CD8-positive, alpha-beta memory T cell (primary cell): ENCODE measurements at regions not wholly inside any gene's neighbourhood (a gene's known extent, or its start where the extent isn't known, plus 50 kb on each side); places are given as distances from the start of the nearest gene placed in this dataset.

Source experiments
- CTCF ChIA-PET: fragments of 350-600 bp; sonication (Branson Sonifier 250); formaldehyde crosslinking; loops from one replicate; lab custom pipeline; 2021; ENCODE audit warnings: antibody characterized with exemption; lab: Charles Lee
- POLR2A ChIA-PET: fragments of 350-600 bp; sonication (Branson Sonifier 250); formaldehyde crosslinking; loops from one replicate; lab custom pipeline; 2021; ENCODE audit warnings: antibody characterized with exemption; lab: Charles Lee
- DNase-seq, 5 donors: peaks; one replicate each; pipeline versions ENCODE4 v3.0.0 to v3.0.0-alpha.2; 2020 to 2022; ENCODE audit warnings: mixed read lengths in 1 of 5
- H3K27ac ChIP-seq: one replicate; pipeline ENCODE4 v1.7.0; 2013; ENCODE audit warnings: low read depth, mild to moderate bottlenecking, low read length, moderate library complexity
- H3K27me3 ChIP-seq: 2 replicates; pipeline ENCODE4 v1.7.0; 2013; ENCODE audit warnings: low read length, mild to moderate bottlenecking; ENCODE audit not compliant: insufficient read depth, poor library complexity, severe bottlenecking
- H3K36me3 ChIP-seq: 2 replicates; pipeline ENCODE4 v1.7.0; 2013; ENCODE audit warnings: mild to moderate bottlenecking, low read length, moderate library complexity; ENCODE audit not compliant: insufficient read depth
- H3K4me1 ChIP-seq: 2 replicates; pipeline ENCODE4 v1.7.0; 2013; ENCODE audit warnings: mild to moderate bottlenecking, low read length, moderate library complexity; ENCODE audit not compliant: insufficient read depth
- H3K4me3 ChIP-seq: 2 replicates; pipeline ENCODE4 v1.7.0; 2013; ENCODE audit warnings: mild to moderate bottlenecking, low read length
- H3K9me3 ChIP-seq: 2 replicates; pipeline ENCODE4 v1.7.0; 2013; ENCODE audit warnings: mild to moderate bottlenecking, low read length
- H3K27ac Mint-ChIP-seq, 8 donors: one replicate each; pipeline ENCODE4 v1.8.0; 2020 to 2021; ENCODE audit warnings: mixed read lengths in 8 of 8, mild to moderate bottlenecking in 6 of 8, inconsistent platforms in 3 of 8, moderate library complexity in 3 of 8
- H3K27me3 Mint-ChIP-seq, 2 donors: one replicate each; pipeline ENCODE4 v1.8.0; 2020 to 2021; ENCODE audit warnings: mixed read lengths in 2 of 2, mild to moderate bottlenecking in 1 of 2, moderate library complexity in 1 of 2
- H3K36me3 Mint-ChIP-seq, 3 donors: one replicate each; pipeline ENCODE4 v1.8.0; 2020 to 2021; ENCODE audit warnings: mixed read lengths in 3 of 3, inconsistent platforms in 1 of 3, mild to moderate bottlenecking in 1 of 3
- H3K4me1 Mint-ChIP-seq, 3 donors: one replicate each; pipeline ENCODE4 v1.8.0; 2020 to 2021; ENCODE audit warnings: mixed read lengths in 3 of 3, inconsistent platforms in 1 of 3, mild to moderate bottlenecking in 1 of 3
- H3K4me3 Mint-ChIP-seq, 7 donors: one replicate each; pipeline ENCODE4 v1.8.0; 2020 to 2021; ENCODE audit warnings: mixed read lengths in 7 of 7, mild to moderate bottlenecking in 6 of 7, moderate library complexity in 4 of 7, inconsistent platforms in 2 of 7
- H3K9me3 Mint-ChIP-seq, 5 donors: one replicate each; pipeline ENCODE4 v1.8.0; 2020 to 2022; ENCODE audit warnings: mixed read lengths in 5 of 5, mild to moderate bottlenecking in 3 of 5, moderate library complexity in 2 of 5, inconsistent platforms in 1 of 5

DNA sequence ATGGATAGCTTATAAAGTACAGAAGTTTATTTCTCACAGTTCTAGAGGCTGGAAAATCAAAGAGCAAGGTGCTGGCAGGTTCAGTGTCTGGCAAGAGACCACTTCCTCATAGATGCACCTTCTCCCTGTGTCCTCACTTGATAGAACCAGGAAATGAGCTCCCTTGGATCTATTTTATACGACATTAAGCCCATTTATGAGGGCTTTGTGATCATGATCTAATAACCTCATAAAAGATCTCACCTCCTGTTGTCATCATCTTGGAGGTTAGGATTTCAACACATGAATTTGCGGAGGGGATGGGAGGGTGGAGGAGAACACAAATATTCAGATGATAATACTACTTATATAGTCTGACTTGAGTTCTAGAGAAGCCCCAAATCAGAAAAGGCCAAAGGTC lies 222.1 kb upstream of the SNX7 start:
- no peak overlapping the region for H3K27ac ChIP-seq
- no peaks in the 10 kb centered on the region for H3K27me3 ChIP-seq
- no peak overlapping the region for H3K4me3 ChIP-seq
- Mint-ChIP-seq H3K27ac (no peak overlapping the region), H3K27me3 (peaks cover 0 to 4% of the 10 kb centered on the region in 2 donors), H3K9me3 (peaks cover 0 to 2% (median 0%) of the 10 kb centered on the region in 5 donors), H3K36me3 (peaks cover 0 to 1% (median 0%) of the 10 kb centered on the region in 3 donors), H3K4me3 (no peak overlapping the region), H3K4me1 (peaks cover 0 to 4% (median 0%) of the 10 kb centered on the region in 3 donors)
- no peak for DNase-seq
- ChIA-PET POLR2A (no interaction called here), CTCF (no interaction called here)
- H3K9me3 ChIP-seq, result no peaks in the 10 kb centered on the region
- no peaks in the 10 kb centered on the region for H3K36me3 ChIP-seq
- H3K4me1 ChIP-seq, result no peaks in the 10 kb centered on the region

DNA sequence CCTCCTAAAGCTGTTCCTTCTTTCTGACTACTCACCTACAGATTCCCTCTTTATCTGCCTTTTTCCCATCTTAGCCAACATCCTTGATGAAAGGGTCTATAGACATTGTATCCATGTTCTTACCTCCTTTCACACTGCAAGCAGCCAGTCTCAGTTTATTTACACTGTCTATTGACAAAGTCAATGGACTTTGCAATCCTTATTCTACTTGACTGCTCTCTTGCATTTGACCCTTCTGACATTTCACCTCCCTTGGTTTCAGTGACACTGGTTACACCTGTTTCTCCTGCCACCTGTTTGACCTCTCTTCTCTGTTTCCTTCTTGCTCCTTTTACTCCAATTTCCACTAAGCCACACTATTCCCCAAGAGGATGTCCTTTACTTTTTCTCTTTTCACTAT lies 224.0 kb upstream of the SNX7 start:
- H3K9me3 ChIP-seq, result no peaks in the 10 kb centered on the region
- no peaks in the 10 kb centered on the region for H3K27me3 ChIP-seq
- DNase-seq, result no peak
- Mint-ChIP-seq H3K27me3 (peaks cover 0 to 4% of the 10 kb centered on the region in 2 donors), H3K4me3 (no peak overlapping the region), H3K27ac (peak overlapping the region in 1 of 8 donors; percentile 4), H3K36me3 (no peaks in the 10 kb centered on the region), H3K4me1 (peaks cover 0 to 4% (median 0%) of the 10 kb centered on the region in 3 donors), H3K9me3 (no peaks in the 10 kb centered on the region)
- no peaks in the 10 kb centered on the region for H3K4me1 ChIP-seq
- no peaks in the 10 kb centered on the region for H3K36me3 ChIP-seq
- H3K27ac ChIP-seq, result no peak overlapping the region
- CTCF ChIA-PET, result no interaction called here
- no peak overlapping the region for H3K4me3 ChIP-seq
- POLR2A ChIA-PET, result no interaction called here

DNA sequence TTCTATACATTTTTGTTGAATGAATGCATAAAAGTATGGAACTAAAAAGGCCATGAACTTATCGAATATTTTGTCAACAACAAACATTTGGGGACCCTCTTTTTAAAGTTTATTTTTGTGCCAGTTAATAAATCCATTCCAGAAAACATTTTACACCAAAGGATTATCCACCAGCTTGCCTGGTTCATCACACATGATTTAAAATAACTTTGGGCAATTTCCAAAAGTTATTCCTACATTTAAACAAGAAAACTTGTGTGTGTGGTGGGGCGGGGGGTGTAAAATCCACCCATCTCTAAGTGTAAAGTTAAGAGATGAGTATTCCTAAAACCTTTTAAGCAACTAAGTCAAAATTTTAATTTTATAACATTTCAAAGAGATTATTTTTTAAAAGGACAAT lies 224.5 kb upstream of the SNX7 start:
- no peaks in the 10 kb centered on the region for H3K9me3 Mint-ChIP-seq

DNA sequence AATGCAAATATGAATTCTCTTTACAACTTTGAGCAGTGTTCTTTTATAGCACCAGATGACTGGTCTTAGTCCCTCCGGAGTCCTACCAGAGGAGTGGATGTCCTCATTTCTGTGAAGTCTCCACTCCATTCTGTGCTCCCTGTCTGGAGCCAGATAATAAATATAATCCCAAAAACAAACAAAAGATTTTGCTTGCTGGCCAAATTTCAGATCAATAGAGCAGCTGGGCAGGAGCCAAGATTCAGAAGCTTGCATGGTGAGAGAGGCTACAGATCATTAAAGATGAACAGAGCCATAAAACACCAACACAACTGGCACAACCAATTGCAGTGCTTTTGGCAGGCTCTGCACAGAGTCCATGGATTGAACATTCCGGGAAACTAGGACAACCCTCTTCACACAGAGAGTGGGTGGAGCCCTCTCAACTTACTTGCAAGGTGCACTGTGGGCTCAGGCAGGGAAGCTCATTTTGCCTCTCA lies 231.5 kb upstream of the SNX7 start:
- H3K9me3 ChIP-seq, result no peaks in the 10 kb centered on the region
- H3K4me3 ChIP-seq, result no peak overlapping the region
- ChIA-PET POLR2A (no interaction called here), CTCF (no interaction called here)
- no peaks in the 10 kb centered on the region for H3K36me3 ChIP-seq
- Mint-ChIP-seq H3K9me3 (no peaks in the 10 kb centered on the region), H3K36me3 (no peaks in the 10 kb centered on the region), H3K4me3 (no peak overlapping the region), H3K27ac (no peak overlapping the region), H3K4me1 (no peaks in the 10 kb centered on the region), H3K27me3 (no peaks in the 10 kb centered on the region)
- H3K4me1 ChIP-seq, result no peaks in the 10 kb centered on the region
- no peaks in the 10 kb centered on the region for H3K27me3 ChIP-seq
- DNase-seq, result no peak
- no peak overlapping the region for H3K27ac ChIP-seq

More for the DNA sequence above, 224.5 kb upstream of the SNX7 start:
- H3K4me1 ChIP-seq, result no peaks in the 10 kb centered on the region
- H3K27ac ChIP-seq, result no peak overlapping the region
- Mint-ChIP-seq H3K27ac (no peak overlapping the region), H3K4me1 (peaks cover 0 to 4% (median 0%) of the 10 kb centered on the region in 3 donors), H3K27me3 (peaks cover 0 to 4% of the 10 kb centered on the region in 2 donors), H3K36me3 (no peaks in the 10 kb centered on the region), H3K4me3 (no peak overlapping the region)
- no peak overlapping the region for H3K4me3 ChIP-seq
- CTCF ChIA-PET, result no interaction called here
- POLR2A ChIA-PET, result no interaction called here
- no peaks in the 10 kb centered on the region for H3K27me3 ChIP-seq
- H3K9me3 ChIP-seq, result no peaks in the 10 kb centered on the region
- H3K36me3 ChIP-seq, result no peaks in the 10 kb centered on the region
- DNase-seq, result no peak

DNA sequence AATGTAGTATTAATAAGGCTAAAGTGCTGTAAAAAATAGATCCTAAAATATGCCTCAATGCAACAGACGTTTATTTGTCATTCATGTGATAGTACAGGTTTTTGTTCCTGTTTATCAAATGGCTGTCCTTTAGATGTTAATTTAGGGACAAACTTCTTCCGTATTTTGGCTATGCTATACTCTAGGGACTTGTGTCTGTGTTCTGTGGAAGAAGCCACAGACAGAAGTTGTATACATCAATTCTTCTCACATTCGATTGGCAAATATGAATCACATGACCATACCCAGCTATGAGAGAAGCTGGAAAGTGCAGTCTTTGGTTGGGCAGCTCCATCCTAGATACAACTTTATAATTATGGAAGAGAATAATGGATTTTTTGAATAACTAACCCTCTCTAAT lies 232.7 kb upstream of the SNX7 start:
- POLR2A ChIA-PET, result no interaction called here
- Mint-ChIP-seq H3K4me1 (no peaks in the 10 kb centered on the region), H3K27ac (no peak overlapping the region), H3K36me3 (no peaks in the 10 kb centered on the region), H3K9me3 (no peaks in the 10 kb centered on the region), H3K27me3 (no peaks in the 10 kb centered on the region), H3K4me3 (no peak overlapping the region)
- Histone ChIP-seq H3K9me3 (no peaks in the 10 kb centered on the region), H3K27ac (no peak overlapping the region), H3K36me3 (no peaks in the 10 kb centered on the region), H3K4me1 (no peaks in the 10 kb centered on the region), H3K27me3 (no peaks in the 10 kb centered on the region), H3K4me3 (no peak overlapping the region)
- CTCF ChIA-PET, result no interaction called here
- DNase-seq, result no peak

DNA sequence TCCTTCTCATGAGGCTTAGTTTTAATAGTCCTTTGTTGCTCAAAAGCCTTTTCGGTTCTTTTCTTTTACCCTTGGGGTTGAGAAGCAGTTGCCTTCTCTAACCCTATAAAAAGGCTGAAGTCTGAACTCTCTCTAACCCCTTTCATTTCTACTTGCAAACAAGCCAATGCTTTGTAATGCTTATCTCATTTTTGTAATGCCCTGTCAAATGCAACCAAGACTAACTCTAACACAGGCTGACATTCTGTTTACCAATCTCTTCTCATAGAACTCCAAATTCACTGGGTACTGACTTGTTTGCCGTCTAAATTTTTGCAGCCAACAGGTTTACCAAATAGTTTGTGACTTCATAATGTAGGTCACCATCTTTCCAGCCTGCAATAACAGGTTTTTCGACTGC lies 233.9 kb upstream of the SNX7 start:
- H3K27me3 Mint-ChIP-seq, result no peaks in the 10 kb centered on the region
- no peaks in the 10 kb centered on the region for H3K9me3 Mint-ChIP-seq
- H3K4me1 ChIP-seq, result no peaks in the 10 kb centered on the region
- DNase-seq, result no peak
- H3K4me1 Mint-ChIP-seq, result no peaks in the 10 kb centered on the region
- H3K27me3 ChIP-seq, result no peaks in the 10 kb centered on the region
- no peaks in the 10 kb centered on the region for H3K36me3 ChIP-seq
- H3K27ac ChIP-seq, result no peak overlapping the region
- CTCF ChIA-PET, result no interaction called here
- POLR2A ChIA-PET, result no interaction called here
- no peak overlapping the region for H3K4me3 Mint-ChIP-seq
- no peak overlapping the region for H3K4me3 ChIP-seq
- H3K36me3 Mint-ChIP-seq, result no peaks in the 10 kb centered on the region
- peak overlapping the region in 1 of 8 donors; percentile 51 for H3K27ac Mint-ChIP-seq
- H3K9me3 ChIP-seq, result no peaks in the 10 kb centered on the region

DNA sequence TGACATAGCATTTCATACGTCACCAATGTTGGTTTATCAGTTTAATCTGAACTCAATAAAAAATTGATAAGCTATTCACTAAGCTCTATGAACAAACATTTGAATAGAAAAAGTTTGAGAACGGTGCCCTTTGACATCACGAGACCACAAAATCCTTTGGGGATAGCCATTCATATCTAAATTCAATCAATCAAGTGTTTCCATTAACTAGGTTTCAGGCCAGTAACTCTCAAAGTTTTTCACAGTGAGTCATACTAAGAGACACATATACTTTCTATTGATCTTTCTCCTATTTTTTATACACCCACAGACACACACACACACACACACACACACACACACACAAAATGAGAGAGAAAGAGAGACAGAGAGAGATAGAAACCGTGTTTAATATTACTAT lies 235.4 kb upstream of the SNX7 start:
- Histone ChIP-seq H3K27me3 (no peaks in the 10 kb centered on the region), H3K9me3 (no peaks in the 10 kb centered on the region), H3K36me3 (no peaks in the 10 kb centered on the region), H3K4me3 (no peak overlapping the region), H3K4me1 (no peaks in the 10 kb centered on the region), H3K27ac (no peak overlapping the region)
- no peaks in the 10 kb centered on the region for H3K36me3 Mint-ChIP-seq
- H3K27me3 Mint-ChIP-seq, result no peaks in the 10 kb centered on the region
- no peaks in the 10 kb centered on the region for H3K9me3 Mint-ChIP-seq
- DNase-seq, result no peak
- ChIA-PET CTCF (no interaction called here), POLR2A (interaction anchor here (0.6 kb wide), 1 partner anchor 71 kb away, joined by 3 read pairs; no protein-coding TSS in a partner anchor)
- H3K4me3 Mint-ChIP-seq, result no peak overlapping the region
- no peak overlapping the region for H3K27ac Mint-ChIP-seq
- H3K4me1 Mint-ChIP-seq, result no peaks in the 10 kb centered on the region

DNA sequence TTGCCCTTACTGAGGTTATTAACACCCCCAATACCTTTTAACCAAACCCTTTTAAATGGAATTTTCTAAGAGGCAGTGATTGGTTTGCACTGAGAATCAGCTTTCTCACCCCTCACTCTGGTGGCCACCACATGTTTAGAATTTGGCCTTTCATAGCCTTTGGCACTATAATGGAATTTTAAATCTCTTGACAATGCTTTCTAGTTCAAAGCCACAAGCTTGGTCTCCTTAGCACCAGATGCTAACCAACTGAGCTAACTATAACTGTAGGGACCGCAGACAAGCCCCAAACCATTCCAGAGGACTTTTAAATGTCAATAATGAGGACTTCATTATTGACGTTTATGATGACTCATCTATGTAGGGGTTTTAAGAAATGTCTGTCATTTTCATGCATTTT lies 238.7 kb upstream of the SNX7 start:
- ChIA-PET POLR2A (no interaction called here), CTCF (no interaction called here)
- H3K27ac ChIP-seq, result no peak overlapping the region
- no peak overlapping the region for H3K4me3 Mint-ChIP-seq
- H3K4me1 ChIP-seq, result no peaks in the 10 kb centered on the region
- no peak for DNase-seq
- no peak overlapping the region for H3K4me3 ChIP-seq
- H3K27ac Mint-ChIP-seq, result no peak overlapping the region
- no peaks in the 10 kb centered on the region for H3K36me3 Mint-ChIP-seq
- no peaks in the 10 kb centered on the region for H3K27me3 ChIP-seq
- H3K36me3 ChIP-seq, result no peaks in the 10 kb centered on the region
- no peaks in the 10 kb centered on the region for H3K9me3 ChIP-seq
- peaks cover 0 to 4% of the 10 kb centered on the region in 2 donors for H3K27me3 Mint-ChIP-seq
- H3K9me3 Mint-ChIP-seq, result no peaks in the 10 kb centered on the region
- no peaks in the 10 kb centered on the region for H3K4me1 Mint-ChIP-seq

DNA sequence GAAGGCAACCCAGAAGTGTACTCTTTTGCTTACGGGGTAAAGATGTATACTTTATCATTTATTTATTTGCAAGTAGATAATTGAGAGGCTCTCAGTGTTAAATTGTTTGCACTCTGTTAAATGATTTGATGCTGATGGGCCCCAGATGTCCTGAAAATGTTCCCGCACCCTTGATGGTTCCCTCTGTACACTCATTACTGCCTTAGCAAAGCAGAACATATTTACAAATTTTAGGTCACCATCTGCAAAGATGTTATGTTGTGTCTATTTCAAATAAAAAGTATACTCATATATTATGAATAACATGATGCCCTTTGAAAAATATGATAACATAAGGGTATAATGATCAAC lies 240.5 kb upstream of the SNX7 start:
- Histone ChIP-seq H3K9me3 (no peaks in the 10 kb centered on the region), H3K27ac (no peak overlapping the region), H3K27me3 (no peaks in the 10 kb centered on the region), H3K4me1 (no peaks in the 10 kb centered on the region), H3K4me3 (no peak overlapping the region), H3K36me3 (no peaks in the 10 kb centered on the region)
- DNase-seq, result no peak
- no peaks in the 10 kb centered on the region for H3K4me1 Mint-ChIP-seq
- CTCF ChIA-PET, result no interaction called here
- H3K9me3 Mint-ChIP-seq, result no peaks in the 10 kb centered on the region
- H3K27ac Mint-ChIP-seq, result no peak overlapping the region
- POLR2A ChIA-PET, result no interaction called here
- H3K4me3 Mint-ChIP-seq, result no peak overlapping the region
- H3K36me3 Mint-ChIP-seq, result peaks cover 0 to 3% (median 0%) of the 10 kb centered on the region in 3 donors
- H3K27me3 Mint-ChIP-seq, result peaks cover 0 to 9% of the 10 kb centered on the region in 2 donors
